NCI-H1694 (cell line): ENCODE measurements at regions not wholly inside any gene's neighbourhood (a gene's known extent, or its start where the extent isn't known, plus 50 kb on each side); places are given as distances from the start of the nearest gene placed in this dataset.

Experiments used
- DNase-seq: peaks from one replicate; lab custom pipeline; 2025; lab: John Stamatoyannopoulos, UW

- DNase-seq: no peak
These were observed 111.0 kb upstream of the SLC25A48 start for GRCh38 chr5:135723491-135723890.

- DNase-seq: no peak
These were observed 112.8 kb upstream of the SLC25A48 start for GRCh38 chr5:135721548-135722090.

- no peak for DNase-seq
These were observed 114.3 kb upstream of the SLC25A48 start for GRCh38 chr5:135720191-135720590.

- no peak for DNase-seq
These were observed 114.9 kb upstream of the SLC25A48 start for GRCh38 chr5:135719428-135720063.

GRCh38 chr5:135718651-135719050 is 115.8 kb upstream of the SLC25A48 start:
- DNase-seq: no peak

- DNase-seq: no peak
These were observed 116.3 kb upstream of the SLC25A48 start for GRCh38 chr5:135718151-135718550.

GRCh38 chr5:135715267-135716055 is 119.0 kb upstream of the SLC25A48 start:
- DNase-seq: no peak

GRCh38 chr5:135714126-135714894 is 120.2 kb upstream of the SLC25A48 start:
- DNase-seq: no peak

- no peak for DNase-seq
These were observed 121.1 kb upstream of the SLC25A48 start for GRCh38 chr5:135713161-135713915.

GRCh38 chr5:135711911-135712310 is 122.6 kb upstream of the SLC25A48 start:
- no peak for DNase-seq

GRCh38 chr5:135710045-135710675 is 124.3 kb upstream of the SLC25A48 start:
- DNase-seq: no peak

GRCh38 chr5:135709208-135709575 is 125.3 kb upstream of the SLC25A48 start:
- DNase-seq: no peak

GRCh38 chr5:135708481-135709207 is 125.8 kb upstream of the SLC25A48 start:
- DNase-seq: no peak

GRCh38 chr5:135707302-135707701 is 127.2 kb upstream of the SLC25A48 start:
- no peak for DNase-seq

GRCh38 chr5:135706893-135707292 is 127.6 kb upstream of the SLC25A48 start:
- no peak for DNase-seq

GRCh38 chr5:135706474-135706873 is 127.7 kb upstream of the CXCL14 start:
- no peak for DNase-seq

GRCh38 chr5:135705941-135706466 is 127.2 kb upstream of the CXCL14 start:
- no peak for DNase-seq

GRCh38 chr5:135705141-135705631 is 126.4 kb upstream of the CXCL14 start:
- no peak for DNase-seq

GRCh38 chr5:135704616-135705015 is 125.8 kb upstream of the CXCL14 start:
- no peak for DNase-seq

- no peak for DNase-seq
These were observed 124.3 kb upstream of the CXCL14 start for GRCh38 chr5:135703016-135703550.
